H9 (cell line): ENCODE measurements at regions not wholly inside any gene's neighbourhood (a gene's known extent, or its start where the extent isn't known, plus 50 kb on each side); places are given as distances from the start of the nearest gene placed in this dataset.

Experiments
- DNase-seq: peaks from one replicate; pipeline ENCODE4 v3.0.0-alpha.2; 2017
- H2AFZ ChIP-seq: one replicate; pipeline ENCODE4 v1.6.1; 2013; ENCODE audit warnings: mild to moderate bottlenecking, low read length, control low read depth, moderate library complexity
- H2AK5ac ChIP-seq: 2 replicates; pipeline ENCODE4 v1.6.1; 2013; ENCODE audit warnings: low read length, control low read depth, mixed read lengths; ENCODE audit not compliant: insufficient read length
- H2BK120ac ChIP-seq: one replicate; pipeline ENCODE4 v1.6.1; 2013; ENCODE audit warnings: low read depth, mild to moderate bottlenecking, low read length, control low read depth, inconsistent platforms; ENCODE audit not compliant: poor library complexity, severe bottlenecking
- H2BK12ac ChIP-seq: 2 replicates; pipeline ENCODE4 v1.6.1; 2013; ENCODE audit warnings: low read length, control low read depth, mixed read lengths, low read depth; ENCODE audit not compliant: insufficient read length
- H2BK15ac ChIP-seq: 2 replicates; pipeline ENCODE4 v1.6.1; 2013; ENCODE audit warnings: low read depth, low read length, control low read depth
- H2BK20ac ChIP-seq: one replicate; pipeline ENCODE4 v1.6.1; 2013; ENCODE audit warnings: low read depth, mild to moderate bottlenecking, low read length, control low read depth, inconsistent platforms; ENCODE audit not compliant: poor library complexity, severe bottlenecking
- H2BK5ac ChIP-seq: 2 replicates; pipeline ENCODE4 v1.6.1; 2013; ENCODE audit warnings: low read length, control low read depth, mixed read lengths; ENCODE audit not compliant: insufficient read length
- H3K14ac ChIP-seq: 2 replicates; pipeline ENCODE4 v1.6.1; 2013; ENCODE audit warnings: low read length, control low read depth; ENCODE audit not compliant: insufficient read depth
- H3K18ac ChIP-seq: 2 replicates; pipeline ENCODE4 v1.6.1; 2013; ENCODE audit warnings: low read depth, mild to moderate bottlenecking, mixed read lengths, low read length, control low read depth; ENCODE audit not compliant: insufficient read length
- H3K23ac ChIP-seq: 2 replicates; pipeline ENCODE4 v1.6.1; 2013; ENCODE audit warnings: low read length, control low read depth, mixed read lengths, low read depth; ENCODE audit not compliant: insufficient read length
- H3K23me2 ChIP-seq: 2 replicates; pipeline ENCODE4 v1.6.1; 2013; ENCODE audit warnings: low read depth, mild to moderate bottlenecking, mixed read lengths, low read length, control low read depth; ENCODE audit not compliant: insufficient read length, poor library complexity, severe bottlenecking
- H3K27ac ChIP-seq: 2 replicates; pipeline ENCODE4 v1.5.1; 2013; ENCODE audit warnings: low read length, control low read depth, mixed read lengths, low read depth; ENCODE audit not compliant: insufficient read length
- H3K27me3 ChIP-seq: 2 replicates; pipeline ENCODE4 v1.6.1; 2013; ENCODE audit warnings: low read length, control low read depth, inconsistent platforms; ENCODE audit not compliant: insufficient read depth
- H3K4ac ChIP-seq: 2 replicates; pipeline ENCODE4 v1.6.1; 2013; ENCODE audit warnings: low read depth, mild to moderate bottlenecking, control low read depth, inconsistent platforms, low read length, moderate library complexity
- H3K4me1 ChIP-seq: 2 replicates; pipeline ENCODE4 v1.6.1; 2013; ENCODE audit warnings: low read length, control low read depth, inconsistent platforms; ENCODE audit not compliant: insufficient read depth
- H3K4me2 ChIP-seq: 2 replicates; pipeline ENCODE4 v1.6.1; 2013; ENCODE audit warnings: low read length, control low read depth, mixed read lengths; ENCODE audit not compliant: insufficient read length, insufficient read depth
- H3K56ac ChIP-seq: 2 replicates; pipeline ENCODE4 v1.6.1; 2013; ENCODE audit warnings: low read depth, mild to moderate bottlenecking, mixed read lengths, low read length, control low read depth; ENCODE audit not compliant: insufficient read length
- H3K79me1 ChIP-seq: 2 replicates; pipeline ENCODE4 v1.6.1; 2013; ENCODE audit warnings: low read depth, mild to moderate bottlenecking, moderate library complexity, low read length, control low read depth, inconsistent platforms; ENCODE audit not compliant: insufficient read depth, poor library complexity, severe bottlenecking
- H3K79me2 ChIP-seq: 2 replicates; pipeline ENCODE4 v1.6.1; 2013; ENCODE audit warnings: low read length, control low read depth, inconsistent platforms; ENCODE audit not compliant: insufficient read depth
- H3K9ac ChIP-seq: 2 replicates; pipeline ENCODE4 v1.6.1; 2013; ENCODE audit warnings: low read length, control low read depth, mixed read lengths; ENCODE audit not compliant: insufficient read length; ENCODE audit errors: extremely low read depth
- H3K9me3 ChIP-seq: one replicate; pipeline ENCODE4 v1.6.1; 2013; ENCODE audit warnings: low read depth, low read length, inconsistent platforms; ENCODE audit not compliant: control insufficient read depth
- H3T11ph ChIP-seq: one replicate; pipeline ENCODE4 v1.6.1; 2013; ENCODE audit warnings: mild to moderate bottlenecking, low read length, control low read depth, inconsistent platforms
- H4K20me1 ChIP-seq: one replicate; pipeline ENCODE4 v1.6.1; 2013; ENCODE audit not compliant: control insufficient read depth, insufficient read length, insufficient read depth
- H4K5ac ChIP-seq: 2 replicates; pipeline ENCODE4 v1.6.1; 2013; ENCODE audit warnings: low read depth, mild to moderate bottlenecking, mixed read lengths, low read length, control low read depth; ENCODE audit not compliant: insufficient read length
- H4K8ac ChIP-seq: replicated peaks from 2 replicates; pipeline ENCODE4 v1.6.1; 2013; ENCODE audit warnings: low read length, control low read depth, mixed read lengths, low read depth; ENCODE audit not compliant: insufficient read length
- H4K91ac ChIP-seq: 2 replicates; pipeline ENCODE4 v1.6.1; 2013; ENCODE audit warnings: low read depth, mild to moderate bottlenecking, moderate library complexity, mixed read lengths, low read length, control low read depth; ENCODE audit not compliant: insufficient read length
- H3K27ac Mint-ChIP-seq, 3 experiments: 2 replicates in 2 of 3; 3 replicates in 1 of 3; pipeline ENCODE4 v1.8.0; 2020 to 2021; ENCODE audit warnings: mixed read lengths in 3 of 3, mild to moderate bottlenecking in 1 of 3, moderate library complexity in 1 of 3
- H3K27me3 Mint-ChIP-seq: 2 replicates; pipeline ENCODE4 v1.8.0; 2021; ENCODE audit warnings: low read depth, mild to moderate bottlenecking, moderate library complexity, mixed read lengths
- H3K36me3 Mint-ChIP-seq, 3 experiments: 2 replicates in 2 of 3; 3 replicates in 1 of 3; pipeline ENCODE4 v1.8.0; 2020 to 2021; ENCODE audit warnings: low read depth in 3 of 3, mixed read lengths in 3 of 3; ENCODE audit not compliant: insufficient read depth in 1 of 3
- H3K4me1 Mint-ChIP-seq, 2 experiments: 2 replicates each; pipeline ENCODE4 v1.8.0; 2020; ENCODE audit warnings: mixed read lengths in 2 of 2
- H3K4me3 Mint-ChIP-seq, 2 experiments: 2 replicates in 1 of 2; 3 replicates in 1 of 2; pipeline ENCODE4 v1.8.0; 2020 to 2021; ENCODE audit warnings: mild to moderate bottlenecking in 2 of 2, mixed read lengths in 2 of 2, moderate library complexity in 1 of 2
- H3K9me3 Mint-ChIP-seq, 2 experiments: 2 replicates in 1 of 2; 3 replicates in 1 of 2; pipeline ENCODE4 v1.8.0; 2020; ENCODE audit warnings: mild to moderate bottlenecking in 2 of 2, mixed read lengths in 2 of 2, moderate library complexity in 1 of 2
- CTCF ChIP-seq: fragments of 200-600 bp; sonication (generic); conservative IDR thresholded peaks from 3 replicates; pipeline ENCODE4 v1.8.0; 2021; ENCODE audit warnings: antibody characterized with exemption, mild to moderate bottlenecking
- WGBS: extraction: QIAGEN DNeasy Blood & Tissue Kit; methylation state at CpG from one replicate; pipeline ENCODE4 v1.1.7; 2013; ENCODE audit warnings: missing lambda C conversion rate, low lambda C conversion rate, mixed read lengths; ENCODE audit not compliant: insufficient read length; ENCODE audit errors: extremely low coverage; 5-methylcytosine and 5-hydroxymethylcytosine counted together

GRCh38 chr15:93519599-93519998 lies 430.6 kb upstream of the RGMA start:
- Histone ChIP-seq H3K18ac (no peak overlapping the region), H3K56ac (no peak overlapping the region), H3K9me3 (no peaks in the 10 kb centered on the region), H3K27ac (no peak overlapping the region), H3K4me1 (peaks cover 2% of the 10 kb centered on the region; the same call in 1 of the 2 replicates), H4K8ac (no peak overlapping the region), H4K20me1 (no peaks in the 10 kb centered on the region), H2AK5ac (no peak overlapping the region), H2BK120ac (no peak overlapping the region), H2BK12ac (no peak overlapping the region), H3K4ac (no peak overlapping the region), H3T11ph (no peak overlapping the region), H3K27me3 (no peaks in the 10 kb centered on the region), H4K5ac (no peak overlapping the region), H3K9ac (no peak overlapping the region), H3K79me1 (no peaks in the 10 kb centered on the region), H2BK20ac (no peak overlapping the region), H4K91ac (no peak overlapping the region), H2BK5ac (no peak overlapping the region), H3K14ac (no peak overlapping the region), H2AFZ (no peak overlapping the region), H3K23ac (no peak overlapping the region), H2BK15ac (no peak overlapping the region), H3K79me2 (no peaks in the 10 kb centered on the region), H3K4me2 (no peak overlapping the region), H3K23me2 (no peaks in the 10 kb centered on the region)
- Mint-ChIP-seq H3K4me3 (no peak overlapping the region), H3K36me3 (no peaks in the 10 kb centered on the region), H3K4me1 (no peaks in the 10 kb centered on the region), H3K27me3 (no peaks in the 10 kb centered on the region; the same call in 1 of the 2 replicates), H3K9me3 (no peaks in the 10 kb centered on the region), H3K27ac (no peak overlapping the region)
- no peak for TF ChIP-seq CTCF
- WGBS = no CpG with 5 or more reads among the region's 3 CpGs
- DNase-seq = no peak
